Large intestine (tissue), 3 donors: ENCODE measurements at regions not wholly inside any gene's neighbourhood (a gene's known extent, or its start where the extent isn't known, plus 50 kb on each side); places are given as distances from the start of the nearest gene placed in this dataset.
A peak's percentile ranks its signal among the peaks of the same experiment; 100 is the strongest.
"Not testable (repeated sequence)": the region's sequence is repeated elsewhere in the genome, so short reads cannot be mapped to it uniquely, and the experiment has no call there.

ENCODE experiments used
- DNase-seq, 2 donors: peaks; one replicate each; pipeline versions ENCODE4 v3.0.0 to v3.0.0-alpha.2; 2013
- H3K27ac ChIP-seq: one replicate; pipeline ENCODE4 v1.5.1; 2013; ENCODE audit warnings: low read length
- H3K27me3 ChIP-seq: 2 replicates; pipeline ENCODE4 v1.6.1; 2013; ENCODE audit warnings: low read length; ENCODE audit not compliant: control insufficient read depth, insufficient read depth
- H3K36me3 ChIP-seq: 2 replicates; pipeline ENCODE4 v1.6.1; 2013; ENCODE audit warnings: low read length; ENCODE audit not compliant: control insufficient read depth, insufficient read depth
- H3K4me1 ChIP-seq: one replicate; pipeline ENCODE4 v1.6.1; 2013; ENCODE audit warnings: low read length; ENCODE audit not compliant: control insufficient read depth, insufficient read depth
- H3K4me3 ChIP-seq: one replicate; pipeline ENCODE4 v1.5.1; 2013; ENCODE audit warnings: low read length
- H3K9me3 ChIP-seq: one replicate; pipeline ENCODE4 v1.6.1; 2013; ENCODE audit warnings: mild to moderate bottlenecking, low read depth, low read length, moderate library complexity; ENCODE audit not compliant: control insufficient read depth
- WGBS: methylation state at CpG from one replicate; pipeline ENCODE4 v1.1.5; 2013; ENCODE audit warnings: low lambda C conversion rate; ENCODE audit not compliant: insufficient coverage; 5-methylcytosine and 5-hydroxymethylcytosine counted together

GRCh38 chr9:102941868-102942267, 53.3 kb upstream of the CYLC2 start:
- H3K4me3 ChIP-seq: no peak overlapping the region
- H3K27ac ChIP-seq: no peak overlapping the region
- H3K4me1 ChIP-seq: no peaks in the 10 kb centered on the region
- H3K9me3 ChIP-seq: no peaks in the 10 kb centered on the region
- H3K36me3 ChIP-seq: no peaks in the 10 kb centered on the region
- DNase-seq: no peak
- WGBS: 88% methylated on average over 1 of the region's 4 CpGs
- no peaks in the 10 kb centered on the region for H3K27me3 ChIP-seq

GRCh38 chr9:102922526-102922925, 72.6 kb upstream of the CYLC2 start:
- H3K27ac ChIP-seq: no peak overlapping the region
- no peak for DNase-seq
- no CpG with 5 or more reads among the region's 1 CpG for WGBS
- no peaks in the 10 kb centered on the region for H3K9me3 ChIP-seq
- H3K27me3 ChIP-seq: no peaks in the 10 kb centered on the region
- no peaks in the 10 kb centered on the region for H3K36me3 ChIP-seq
- no peaks in the 10 kb centered on the region for H3K4me1 ChIP-seq
- no peak overlapping the region for H3K4me3 ChIP-seq

GRCh38 chr9:102911185-102911584, 83.9 kb upstream of the CYLC2 start:
- H3K27me3 ChIP-seq: no peaks in the 10 kb centered on the region
- WGBS: no CpG with 5 or more reads among the region's 2 CpGs
- no peak for DNase-seq
- H3K36me3 ChIP-seq: no peaks in the 10 kb centered on the region
- H3K4me1 ChIP-seq: no peaks in the 10 kb centered on the region
- no peak overlapping the region for H3K27ac ChIP-seq
- no peak overlapping the region for H3K4me3 ChIP-seq
- H3K9me3 ChIP-seq: no peaks in the 10 kb centered on the region

- H3K4me1 ChIP-seq, H3K4me3 ChIP-seq: not testable (repeated sequence)
- 100% methylated on average over 1 of the region's 8 CpGs for WGBS
Observed at GRCh38 chr9:102905795-102906194, 89.3 kb upstream of the CYLC2 start.

GRCh38 chr9:102892025-102892424, 103.1 kb upstream of the CYLC2 start:
- H3K27ac ChIP-seq: no peak overlapping the region
- DNase-seq: no peak
- no peaks in the 10 kb centered on the region for H3K9me3 ChIP-seq
- H3K27me3 ChIP-seq: no peaks in the 10 kb centered on the region
- 100% methylated on average over 2 of the region's 2 CpGs for WGBS
- H3K36me3 ChIP-seq: no peaks in the 10 kb centered on the region
- H3K4me1 ChIP-seq: no peaks in the 10 kb centered on the region
- H3K4me3 ChIP-seq: no peak overlapping the region

More at GRCh38 chr9:102905795-102906194, 89.3 kb upstream of the CYLC2 start:
- not testable (repeated sequence) for H3K27ac ChIP-seq, H3K36me3 ChIP-seq, H3K27me3 ChIP-seq, DNase-seq, H3K9me3 ChIP-seq

- DNase-seq, H3K36me3 ChIP-seq, H3K27me3 ChIP-seq, H3K4me1 ChIP-seq, H3K27ac ChIP-seq, H3K4me3 ChIP-seq, H3K9me3 ChIP-seq: not testable (repeated sequence)
- WGBS: no CpG with 5 or more reads among the region's 5 CpGs
Observed at GRCh38 chr9:102888747-102889146, 106.4 kb upstream of the CYLC2 start.

- H3K4me1 ChIP-seq: no peaks in the 10 kb centered on the region
- no peaks in the 10 kb centered on the region for H3K36me3 ChIP-seq
- no peak overlapping the region for H3K4me3 ChIP-seq
- DNase-seq: no peak
- WGBS: 100% methylated on average over 1 of the region's 3 CpGs
- no peak overlapping the region for H3K27ac ChIP-seq
- no peaks in the 10 kb centered on the region for H3K9me3 ChIP-seq
- no peaks in the 10 kb centered on the region for H3K27me3 ChIP-seq
Observed at GRCh38 chr9:102875687-102876086, 119.4 kb upstream of the CYLC2 start.

- no peak overlapping the region for H3K4me3 ChIP-seq
- H3K36me3 ChIP-seq: no peaks in the 10 kb centered on the region
- peak overlapping the region; percentile 56 for H3K27ac ChIP-seq
- no peaks in the 10 kb centered on the region for H3K4me1 ChIP-seq
- H3K9me3 ChIP-seq: no peaks in the 10 kb centered on the region
- DNase-seq: peak; percentile 24 to 82
- no peaks in the 10 kb centered on the region for H3K27me3 ChIP-seq
- no CpG with 5 or more reads among the region's 1 CpG for WGBS
Observed at GRCh38 chr9:102867488-102867887, 127.6 kb upstream of the CYLC2 start.

GRCh38 chr9:102862478-102862877, 132.7 kb upstream of the CYLC2 start:
- Histone ChIP-seq H3K36me3 (no peaks in the 10 kb centered on the region), H3K27me3 (no peaks in the 10 kb centered on the region), H3K27ac (no peak overlapping the region), H3K4me3 (no peak overlapping the region), H3K9me3 (no peaks in the 10 kb centered on the region), H3K4me1 (no peaks in the 10 kb centered on the region)
- no peak for DNase-seq
- WGBS: 83% methylated on average over 1 of the region's 1 CpG

GRCh38 chr9:102855641-102856040, 139.5 kb upstream of the CYLC2 start:
- WGBS: 100% methylated on average over 1 of the region's 2 CpGs
- no peak overlapping the region for H3K27ac ChIP-seq
- H3K4me3 ChIP-seq: no peak overlapping the region
- H3K9me3 ChIP-seq: no peaks in the 10 kb centered on the region
- no peaks in the 10 kb centered on the region for H3K36me3 ChIP-seq
- H3K27me3 ChIP-seq: no peaks in the 10 kb centered on the region
- no peaks in the 10 kb centered on the region for H3K4me1 ChIP-seq
- DNase-seq: no peak

- peak in 1 of 2 donors; percentile 21 for DNase-seq
- Histone ChIP-seq H3K27me3 (no peaks in the 10 kb centered on the region), H3K27ac (no peak overlapping the region), H3K9me3 (no peaks in the 10 kb centered on the region), H3K36me3 (no peaks in the 10 kb centered on the region), H3K4me3 (no peak overlapping the region), H3K4me1 (peaks cover 22% of the 10 kb centered on the region)
- WGBS: no CpG with 5 or more reads among the region's 1 CpG
Observed at GRCh38 chr9:102845827-102846371, 149.2 kb upstream of the CYLC2 start.
